Heart left ventricle (tissue), 13 donors: ENCODE measurements at regions not wholly inside any gene's neighbourhood (a gene's known extent, or its start where the extent isn't known, plus 50 kb on each side); places are given as distances from the start of the nearest gene placed in this dataset.

ENCODE experiments used
- CTCF ChIP-seq, 12 donors: fragments of 200-600 bp; sonication (generic) in 4 of 12; IDR thresholded peaks; one replicate each; pipeline versions ENCODE4 v1.5.0 to v1.8.0; 2018 to 2022; ENCODE audit warnings: antibody characterized with exemption in 12 of 12, mild to moderate bottlenecking in 5 of 12
- POLR2A ChIP-seq, 2 donors: fragments of 450-650 bp; IDR thresholded peaks; one replicate each; pipeline ENCODE4 v1.6.1; 2017; ENCODE audit warnings: antibody characterized with exemption in 2 of 2, mild to moderate bottlenecking in 2 of 2, moderate library complexity in 2 of 2
- donor health status: ischemic (EF 13 %, LVEDD 7.1; RV severe dilation, severe dysfunction).
- donor health status: DM: no; HTN: yes; CAD: no.
- donor health status: DM: no; HTN: no; CAD: no.
- donor health status: ischemic (EF 25% LVEDD 6.9; RV normal size, moderate dysfunction).
- donor health status: ischemic (EF 25% LVEDD 5.7; RV mildly dilated, moderate dysfunction).
- donor health status: ischemic (EF 35%, LVEDD 5.7; RV mildly dilated, moderate dysfunction).
- donor health status: nonischemic (EF 11% LVEDD 7.7; RV severe dilation, severe dysfunction).
- donor health status: DM: yes; HTN: yes; CAD: no.
- donor health status: PGD.
- donor health status: ischemic (EF 29% LVEDD 5.4; RV normal size, mild dysfunction).
- donor health status: nonischemic (EF 23%, LVEDD 6.1; RV moderate dilation, normal function).

- no peak for TF ChIP-seq CTCF (IDR thresholded peaks at IDR 0.05)
- TF ChIP-seq POLR2A (IDR thresholded peaks at IDR 0.05) = no peak
These were observed 87.0 kb downstream of the FAT4 start for GRCh38 chr4:125401784-125402183.
